ENCODE measurements at regions not wholly inside any gene's neighbourhood (a gene's known extent, or its start where the extent isn't known, plus 50 kb on each side); places are given as distances from the start of the nearest gene placed in this dataset.

DNA sequence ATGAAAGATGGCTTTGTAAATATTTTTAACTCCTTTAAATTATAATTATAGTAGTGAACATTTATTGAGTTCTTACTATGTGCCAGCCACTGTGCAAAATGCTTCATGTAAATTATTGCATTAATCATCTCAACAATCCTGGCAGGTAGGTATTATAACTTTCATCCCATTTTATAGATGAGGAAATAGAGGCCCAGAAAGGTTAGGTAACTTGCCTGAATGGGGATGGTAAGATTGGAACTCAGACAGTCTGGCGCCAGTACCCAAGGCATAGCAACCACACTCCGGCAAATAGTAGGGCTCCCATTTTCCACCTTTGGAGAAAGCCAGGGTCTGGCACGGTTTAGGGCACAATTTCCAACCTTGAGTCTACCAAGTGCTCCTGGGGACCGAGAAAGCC is 129.8 kb downstream of the VEGFA start:
- DNase-seq (no peak), ATAC-seq (ENCODE audit: insufficient read depth, low read depth) (no peak)
- H3K4me1 ChIP-seq (ENCODE audit: insufficient read depth, low read length), result no peaks in the 10 kb centered on the region
- no peak overlapping the region for H3K27ac ChIP-seq (ENCODE audit: low read length)
- no peak overlapping the region for H3K9ac ChIP-seq (ENCODE audit: low read depth, low read length)
- no peak overlapping the region for H3K4me3 ChIP-seq (ENCODE audit: low read depth in 1 of 2, low read length in 2 of 2)
- no peaks in the 10 kb centered on the region for H3K9me3 ChIP-seq (ENCODE audit: insufficient read depth, low read length, severe bottlenecking)
- no peak overlapping the region for H3K4me2 ChIP-seq (ENCODE audit: insufficient read depth, low read length)
- H2AFZ ChIP-seq (ENCODE audit: low read depth, low read length), result no peak overlapping the region
- H4K20me1 ChIP-seq (ENCODE audit: insufficient read depth, low read length), result no peaks in the 10 kb centered on the region
- no peaks in the 10 kb centered on the region for H3K36me3 ChIP-seq (ENCODE audit: insufficient read depth, low read length)
- TF ChIP-seq EZH2 (IDR thresholded peaks at IDR 0.05; ENCODE audit: borderline replicate concordance, low read depth, low read length, severe bottlenecking), result no peak
- TF ChIP-seq, protein P1, sequence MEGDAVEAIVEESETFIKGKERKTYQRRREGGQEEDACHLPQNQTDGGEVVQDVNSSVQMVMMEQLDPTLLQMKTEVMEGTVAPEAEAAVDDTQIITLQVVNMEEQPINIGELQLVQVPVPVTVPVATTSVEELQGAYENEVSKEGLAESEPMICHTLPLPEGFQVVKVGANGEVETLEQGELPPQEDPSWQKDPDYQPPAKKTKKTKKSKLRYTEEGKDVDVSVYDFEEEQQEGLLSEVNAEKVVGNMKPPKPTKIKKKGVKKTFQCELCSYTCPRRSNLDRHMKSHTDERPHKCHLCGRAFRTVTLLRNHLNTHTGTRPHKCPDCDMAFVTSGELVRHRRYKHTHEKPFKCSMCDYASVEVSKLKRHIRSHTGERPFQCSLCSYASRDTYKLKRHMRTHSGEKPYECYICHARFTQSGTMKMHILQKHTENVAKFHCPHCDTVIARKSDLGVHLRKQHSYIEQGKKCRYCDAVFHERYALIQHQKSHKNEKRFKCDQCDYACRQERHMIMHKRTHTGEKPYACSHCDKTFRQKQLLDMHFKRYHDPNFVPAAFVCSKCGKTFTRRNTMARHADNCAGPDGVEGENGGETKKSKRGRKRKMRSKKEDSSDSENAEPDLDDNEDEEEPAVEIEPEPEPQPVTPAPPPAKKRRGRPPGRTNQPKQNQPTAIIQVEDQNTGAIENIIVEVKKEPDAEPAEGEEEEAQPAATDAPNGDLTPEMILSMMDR (IDR thresholded peaks at IDR 0.05; ENCODE audit: borderline replicate concordance, extremely low read depth, low read length, poor library complexity, severe bottlenecking), result no peak
- peaks cover 10% of the 10 kb centered on the region for H3K27me3 ChIP-seq (ENCODE audit: insufficient read depth, low read length, poor library complexity)
- H3K79me2 ChIP-seq (ENCODE audit: insufficient read depth, low read length), result no peaks in the 10 kb centered on the region

DNA sequence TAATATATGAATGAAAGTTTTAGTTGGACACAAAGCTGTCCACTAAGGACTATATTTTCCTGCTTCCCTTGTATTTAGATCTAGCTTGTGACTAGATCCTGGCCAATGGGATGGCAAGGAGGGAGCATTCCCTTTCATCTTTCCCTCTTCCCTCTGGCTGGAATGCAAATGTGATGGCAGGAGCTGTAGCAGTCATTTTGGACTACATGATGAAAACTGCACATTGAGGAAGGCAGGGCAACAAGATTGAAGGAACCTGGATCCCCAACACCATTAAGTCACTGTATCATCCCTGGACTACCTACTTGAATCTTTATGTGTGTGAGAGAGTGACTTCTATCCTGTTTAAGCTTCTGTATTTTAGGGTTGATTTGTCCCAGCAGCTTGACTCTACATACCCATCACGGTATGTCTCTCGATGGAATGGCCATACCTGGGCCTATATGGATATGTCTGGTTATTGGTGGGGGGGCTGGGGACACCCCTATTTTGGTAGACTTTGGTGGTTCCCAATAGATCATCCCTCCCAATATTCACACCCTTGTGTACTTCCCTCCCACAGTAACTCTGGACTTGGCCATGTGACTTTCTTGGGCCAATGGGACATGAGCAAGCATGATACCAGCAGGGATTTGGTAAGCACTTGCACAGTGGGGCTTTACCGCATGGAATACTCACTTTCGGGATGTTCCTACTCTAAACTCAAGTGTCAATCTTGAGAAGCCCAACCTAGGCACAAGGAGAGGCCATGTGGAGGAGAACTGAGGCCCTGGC is 128.5 kb downstream of the VEGFA start:
- H3K4me3 ChIP-seq (ENCODE audit: low read depth in 1 of 2, low read length in 2 of 2), result no peak overlapping the region
- H3K4me2 ChIP-seq (ENCODE audit: insufficient read depth, low read length), result no peak overlapping the region
- H3K27me3 ChIP-seq (ENCODE audit: insufficient read depth, low read length, poor library complexity), result peaks cover 8% of the 10 kb centered on the region
- H3K4me1 ChIP-seq (ENCODE audit: insufficient read depth, low read length), result no peaks in the 10 kb centered on the region
- ATAC-seq (ENCODE audit: insufficient read depth, low read depth), result no peak
- no peak overlapping the region for H2AFZ ChIP-seq (ENCODE audit: low read depth, low read length)
- no peaks in the 10 kb centered on the region for H3K9me3 ChIP-seq (ENCODE audit: insufficient read depth, low read length, severe bottlenecking)
- no peak overlapping the region for H3K9ac ChIP-seq (ENCODE audit: low read depth, low read length)
- H3K79me2 ChIP-seq (ENCODE audit: insufficient read depth, low read length), result no peaks in the 10 kb centered on the region
- no peaks in the 10 kb centered on the region for H4K20me1 ChIP-seq (ENCODE audit: insufficient read depth, low read length)
- H3K27ac ChIP-seq (ENCODE audit: low read length), result no peak overlapping the region
- H3K36me3 ChIP-seq (ENCODE audit: insufficient read depth, low read length), result no peaks in the 10 kb centered on the region
- DNase-seq, result no peak
- TF ChIP-seq, protein P1 (IDR thresholded peaks at IDR 0.05; ENCODE audit: borderline replicate concordance, extremely low read depth, low read length, poor library complexity, severe bottlenecking), result no peak
- no peak for TF ChIP-seq EZH2 (IDR thresholded peaks at IDR 0.05; ENCODE audit: borderline replicate concordance, low read depth, low read length, severe bottlenecking)

DNA sequence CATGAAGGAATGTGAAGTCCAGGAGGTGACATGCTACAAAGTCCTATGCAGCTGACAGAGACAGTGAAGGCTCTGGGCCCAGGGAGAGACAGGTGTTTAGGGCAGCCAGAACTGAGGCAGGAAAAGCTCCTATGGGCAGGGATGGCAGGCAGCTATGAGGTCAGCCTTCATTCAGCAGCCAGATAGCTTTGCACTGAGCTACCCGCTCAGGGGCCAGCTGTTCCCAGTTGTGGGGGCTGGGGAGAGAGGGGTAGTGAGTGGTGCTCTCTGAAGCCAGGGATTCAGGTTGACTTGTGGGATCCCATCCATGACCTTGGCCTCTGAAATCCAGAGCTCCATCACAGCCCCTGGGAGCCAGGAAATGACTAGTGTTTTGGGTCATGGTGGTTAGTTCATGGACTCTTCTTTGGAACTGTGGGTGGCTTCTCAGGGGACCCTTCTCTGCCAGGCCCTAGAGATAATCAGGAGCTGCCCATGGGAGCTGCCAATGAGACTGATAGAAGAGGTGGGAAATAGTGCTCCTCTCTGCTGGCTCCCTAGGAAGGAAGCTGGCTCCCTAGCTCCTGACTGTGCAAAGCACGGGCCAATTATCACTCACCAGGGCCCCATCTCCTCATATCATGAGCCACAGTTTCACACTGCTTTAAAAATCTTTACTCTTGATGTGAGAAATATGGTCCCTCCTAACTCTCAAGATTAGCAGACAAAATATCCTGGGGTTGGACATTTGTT is 127.7 kb downstream of the VEGFA start:
- no peak overlapping the region for H3K4me3 ChIP-seq (ENCODE audit: low read depth in 1 of 2, low read length in 2 of 2)
- peaks cover 14% of the 10 kb centered on the region for H3K27me3 ChIP-seq (ENCODE audit: insufficient read depth, low read length, poor library complexity)
- no peaks in the 10 kb centered on the region for H3K4me1 ChIP-seq (ENCODE audit: insufficient read depth, low read length)
- H3K36me3 ChIP-seq (ENCODE audit: insufficient read depth, low read length), result no peaks in the 10 kb centered on the region
- ATAC-seq (ENCODE audit: insufficient read depth, low read depth), result no peak
- TF ChIP-seq EZH2 (IDR thresholded peaks at IDR 0.05; ENCODE audit: borderline replicate concordance, low read depth, low read length, severe bottlenecking), result no peak
- TF ChIP-seq, protein P1 (IDR thresholded peaks at IDR 0.05; ENCODE audit: borderline replicate concordance, extremely low read depth, low read length, poor library complexity, severe bottlenecking), result no peak
- no peaks in the 10 kb centered on the region for H4K20me1 ChIP-seq (ENCODE audit: insufficient read depth, low read length)
- no peak overlapping the region for H2AFZ ChIP-seq (ENCODE audit: low read depth, low read length)
- H3K79me2 ChIP-seq (ENCODE audit: insufficient read depth, low read length), result no peaks in the 10 kb centered on the region
- DNase-seq, result no peak
- no peaks in the 10 kb centered on the region for H3K9me3 ChIP-seq (ENCODE audit: insufficient read depth, low read length, severe bottlenecking)
- H3K4me2 ChIP-seq (ENCODE audit: insufficient read depth, low read length), result no peak overlapping the region
- no peak overlapping the region for H3K27ac ChIP-seq (ENCODE audit: low read length)
- no peak overlapping the region for H3K9ac ChIP-seq (ENCODE audit: low read depth, low read length)

Data from DND-41 (cell line).